IPS-NIHi7 (cell line): ENCODE measurements at regions not wholly inside any gene's neighbourhood (a gene's known extent, or its start where the extent isn't known, plus 50 kb on each side); places are given as distances from the start of the nearest gene placed in this dataset.

Experiments used
- DNase-seq: peaks from one replicate; pipeline ENCODE4 v3.0.0; 2012; ENCODE audit warnings: mixed read lengths; ENCODE audit errors: extremely low spot score

- DNase-seq = no peak
Observed at GRCh38 chr1:59081795-59082194, 215.1 kb upstream of the FGGY start.

DNA sequence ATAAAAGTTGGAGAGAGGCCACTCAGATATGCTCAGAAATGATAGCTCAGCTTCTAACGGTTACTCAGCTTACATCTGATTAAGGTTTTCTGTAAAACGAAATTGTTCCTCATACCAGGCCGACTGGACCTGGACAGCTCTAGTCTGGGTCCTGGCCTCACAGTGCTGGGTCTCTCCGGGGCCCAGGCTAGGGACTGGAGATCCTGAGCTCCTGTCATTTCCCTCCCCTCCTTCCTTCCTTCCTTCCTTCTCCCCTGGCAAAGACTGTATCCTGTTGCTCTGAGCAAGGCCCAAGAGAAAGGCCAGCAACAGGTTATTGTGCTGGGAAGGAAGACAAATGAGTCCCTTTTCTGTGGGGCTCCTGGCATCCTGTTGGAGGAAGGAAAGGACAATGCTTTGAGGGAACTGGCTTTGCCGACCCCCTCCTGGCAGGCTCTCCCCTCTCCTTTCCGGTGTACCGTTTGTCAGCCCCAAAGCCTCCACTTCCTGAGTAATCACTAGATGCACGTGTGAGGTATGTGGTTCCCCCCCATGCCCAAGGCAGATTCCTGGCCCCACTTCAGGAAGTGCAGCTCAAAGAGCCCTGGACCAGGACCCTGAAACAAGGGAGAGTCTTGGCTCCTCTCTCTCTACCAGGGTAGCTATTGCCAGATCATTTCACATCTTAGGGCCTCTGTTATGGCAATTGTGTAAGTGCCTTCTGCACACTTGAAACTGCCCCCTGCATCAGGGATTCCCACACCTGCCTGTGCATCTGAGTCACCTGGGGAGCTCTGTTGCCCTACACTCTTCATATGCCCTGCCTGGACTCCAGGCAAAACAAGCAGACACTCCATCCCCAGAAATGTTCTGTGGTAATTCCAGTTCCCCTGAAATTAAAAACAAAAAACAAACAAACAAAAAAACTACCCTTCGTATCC lies 212.7 kb upstream of the FGGY start:
- no peak for DNase-seq

- DNase-seq = no peak
Observed at GRCh38 chr1:59085101-59085500, 211.8 kb upstream of the FGGY start.

- DNase-seq = no peak
Observed at GRCh38 chr1:59089036-59089798, 207.7 kb upstream of the FGGY start.

GRCh38 chr1:59089922-59090457 lies 206.9 kb upstream of the FGGY start:
- DNase-seq = no peak

DNA sequence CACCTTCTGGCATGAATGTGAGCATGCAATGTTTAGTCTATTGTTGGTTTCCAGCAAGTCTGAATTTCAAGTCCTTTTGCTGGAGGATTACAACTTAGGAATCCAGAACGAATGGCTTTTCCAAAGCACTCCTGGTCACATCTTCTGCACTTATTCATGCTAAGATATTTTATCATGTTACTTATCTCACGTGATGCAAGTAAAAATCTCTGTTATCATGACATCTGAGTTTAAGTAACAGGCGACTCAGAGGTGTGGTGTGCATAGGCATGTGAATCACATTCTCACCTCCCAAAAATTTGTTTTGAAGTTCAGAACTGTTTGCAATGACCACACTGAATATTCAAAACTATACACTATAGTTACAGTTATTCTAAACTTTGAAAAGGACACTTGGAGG lies 204.8 kb upstream of the FGGY start:
- no peak for DNase-seq

DNA sequence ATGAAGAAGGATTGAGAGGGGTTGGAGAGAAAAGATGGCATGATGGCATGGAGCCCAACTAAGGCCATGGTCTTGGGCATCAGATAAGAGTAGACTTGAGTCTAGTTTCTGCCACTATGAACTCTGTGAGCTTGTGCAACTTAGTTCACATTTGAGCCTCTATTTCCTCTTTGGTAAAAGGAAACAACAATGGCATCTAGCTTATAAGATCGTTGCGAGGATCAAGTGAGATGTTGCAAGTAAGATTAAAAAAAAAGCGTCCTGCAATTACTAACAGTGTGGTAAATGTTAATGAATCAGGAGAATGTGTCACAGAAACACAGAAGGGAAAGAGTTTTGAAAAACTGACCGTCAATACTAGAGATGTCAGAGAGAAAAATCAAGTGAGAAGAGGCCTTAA lies 202.9 kb upstream of the FGGY start:
- DNase-seq = no peak

- DNase-seq = no peak
Observed at GRCh38 chr1:59096501-59096900, 200.4 kb upstream of the FGGY start.

- no peak for DNase-seq
Observed at GRCh38 chr1:59098655-59099054, 198.2 kb upstream of the FGGY start.

- no peak for DNase-seq
Observed at GRCh38 chr1:59100708-59101374, 196.1 kb upstream of the FGGY start.

GRCh38 chr1:59101518-59101917 lies 195.4 kb upstream of the FGGY start:
- DNase-seq = no peak

DNA sequence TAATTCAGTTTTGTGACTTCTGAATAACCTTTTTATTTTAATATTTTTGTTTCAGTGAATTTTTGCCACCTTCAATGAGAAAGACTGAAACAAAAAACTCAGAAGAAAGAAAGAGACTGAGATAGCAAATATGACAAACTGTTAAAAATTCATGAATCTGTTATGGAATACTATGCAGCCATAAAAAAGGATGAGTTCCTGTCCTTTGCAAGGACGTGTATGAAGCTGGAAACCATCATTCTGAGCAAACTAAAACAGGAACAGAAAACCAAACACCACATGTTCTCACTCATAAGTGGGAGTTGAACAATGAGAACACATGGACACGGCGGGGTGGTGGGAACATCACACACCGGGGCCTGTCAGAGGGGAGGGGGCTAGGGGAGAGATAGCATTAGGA lies 193.4 kb upstream of the FGGY start:
- DNase-seq = no peak

DNA sequence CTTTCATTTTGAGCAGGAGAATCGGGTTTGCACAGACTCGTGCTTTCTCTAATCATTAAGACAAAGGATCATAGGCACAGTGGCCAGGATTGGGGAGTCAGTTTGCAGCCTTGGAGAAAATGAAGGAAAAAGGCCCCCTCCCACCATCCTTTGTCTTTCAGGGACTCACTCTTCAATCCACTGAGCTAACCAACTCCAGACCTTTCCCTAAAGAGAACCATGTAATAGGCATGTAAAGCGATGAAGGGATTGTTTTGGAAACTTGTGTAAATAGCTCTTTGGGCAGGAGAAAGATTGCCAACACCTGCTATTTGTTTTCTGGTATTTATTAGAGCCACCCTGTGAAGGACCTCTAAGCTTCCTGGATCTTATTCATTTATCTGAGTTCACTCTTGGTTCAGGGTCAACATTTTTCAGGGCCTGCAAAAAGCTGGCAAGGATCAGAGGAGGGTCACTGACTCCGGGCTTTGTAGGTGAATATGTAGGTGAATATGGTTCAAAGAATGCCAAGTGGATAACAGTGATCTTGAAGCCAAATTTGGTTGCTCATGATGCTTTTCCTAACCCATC lies 192.6 kb upstream of the FGGY start:
- no peak for DNase-seq

GRCh38 chr1:59105548-59106507 lies 191.1 kb upstream of the FGGY start:
- DNase-seq = no peak

- DNase-seq = no peak
Observed at GRCh38 chr1:59107516-59107915, 189.4 kb upstream of the FGGY start.

DNA sequence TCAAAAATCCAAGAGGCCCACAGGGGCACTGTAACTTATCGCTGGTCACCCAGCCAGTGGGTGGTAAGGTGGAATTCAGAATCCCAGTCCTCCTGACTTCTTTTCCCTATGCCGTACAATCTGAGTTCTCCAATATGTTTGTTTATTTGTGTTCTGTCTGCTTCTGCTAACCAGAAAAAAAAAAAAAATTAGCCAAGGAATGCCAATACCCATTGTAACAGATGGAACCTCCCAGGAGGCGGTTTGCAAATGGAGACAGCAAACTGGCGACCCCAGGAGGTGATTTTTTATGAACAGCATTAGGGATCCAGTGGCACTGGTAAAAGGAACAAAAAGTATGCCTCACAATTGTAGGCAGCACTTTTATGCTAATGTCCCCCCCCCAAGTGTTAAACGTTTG lies 189.0 kb upstream of the FGGY start:
- DNase-seq = peak; percentile 34

GRCh38 chr1:59108481-59109317 lies 188.2 kb upstream of the FGGY start:
- DNase-seq = no peak

DNA sequence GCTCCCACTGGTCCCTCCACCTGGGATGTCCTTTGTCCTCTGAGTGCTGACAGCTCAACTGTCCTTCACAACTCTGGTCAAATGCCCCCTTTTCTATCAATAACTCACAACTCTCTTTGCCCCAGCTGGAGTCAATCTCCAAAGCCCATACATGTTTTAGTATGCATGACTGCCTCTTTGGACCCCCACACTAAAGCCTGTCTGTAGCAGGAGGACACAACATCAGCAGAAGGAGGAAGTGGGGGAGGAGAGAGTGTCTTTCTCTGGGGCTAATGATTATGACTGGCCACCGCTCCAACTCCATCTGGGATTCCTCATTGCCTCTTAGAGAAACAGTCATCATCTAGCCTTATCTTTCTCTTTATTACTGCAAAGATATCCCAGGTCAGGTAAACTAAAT lies 186.6 kb upstream of the FGGY start:
- no peak for DNase-seq

GRCh38 chr1:59113876-59114457 lies 182.9 kb upstream of the FGGY start:
- no peak for DNase-seq
